Neural progenitor cell (in vitro differentiated cells): ENCODE measurements at regions not wholly inside any gene's neighbourhood (a gene's known extent, or its start where the extent isn't known, plus 50 kb on each side); places are given as distances from the start of the nearest gene placed in this dataset.

Source experiments
- EZH2phosphoT487 ChIP-seq: fragments of 200-600 bp; sonication (generic); IDR thresholded peaks from 2 replicates; pipeline ENCODE4 v1.6.1; 2017; ENCODE audit warnings: antibody characterized with exemption
- TF ChIP-seq, protein P1 (sequence below): fragments of 200-600 bp; sonication (generic); IDR thresholded peaks from 2 replicates; pipeline ENCODE4 v1.5.1; 2017; ENCODE audit warnings: antibody characterized with exemption, mild to moderate bottlenecking

DNA sequence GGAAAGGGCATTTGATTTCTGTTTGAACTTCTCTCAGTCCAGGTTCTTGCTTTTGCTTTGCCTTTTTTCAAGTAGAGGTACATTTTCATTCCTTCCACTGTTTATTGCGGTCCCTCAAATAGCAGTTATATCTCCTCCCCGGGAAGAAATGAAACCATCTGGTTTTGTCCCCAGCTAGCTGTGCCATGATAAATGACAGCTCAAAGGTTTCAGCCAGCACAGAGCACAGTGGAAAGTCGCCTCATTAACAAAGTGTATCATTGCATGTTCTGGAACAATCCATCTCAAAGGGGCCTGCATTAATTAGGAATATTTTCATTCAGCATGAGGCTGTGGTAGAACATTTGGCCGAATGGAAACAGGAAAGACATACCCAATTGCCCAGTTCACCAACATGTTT is 146.0 kb downstream of the EDN3 start:
- TF ChIP-seq, protein P1, sequence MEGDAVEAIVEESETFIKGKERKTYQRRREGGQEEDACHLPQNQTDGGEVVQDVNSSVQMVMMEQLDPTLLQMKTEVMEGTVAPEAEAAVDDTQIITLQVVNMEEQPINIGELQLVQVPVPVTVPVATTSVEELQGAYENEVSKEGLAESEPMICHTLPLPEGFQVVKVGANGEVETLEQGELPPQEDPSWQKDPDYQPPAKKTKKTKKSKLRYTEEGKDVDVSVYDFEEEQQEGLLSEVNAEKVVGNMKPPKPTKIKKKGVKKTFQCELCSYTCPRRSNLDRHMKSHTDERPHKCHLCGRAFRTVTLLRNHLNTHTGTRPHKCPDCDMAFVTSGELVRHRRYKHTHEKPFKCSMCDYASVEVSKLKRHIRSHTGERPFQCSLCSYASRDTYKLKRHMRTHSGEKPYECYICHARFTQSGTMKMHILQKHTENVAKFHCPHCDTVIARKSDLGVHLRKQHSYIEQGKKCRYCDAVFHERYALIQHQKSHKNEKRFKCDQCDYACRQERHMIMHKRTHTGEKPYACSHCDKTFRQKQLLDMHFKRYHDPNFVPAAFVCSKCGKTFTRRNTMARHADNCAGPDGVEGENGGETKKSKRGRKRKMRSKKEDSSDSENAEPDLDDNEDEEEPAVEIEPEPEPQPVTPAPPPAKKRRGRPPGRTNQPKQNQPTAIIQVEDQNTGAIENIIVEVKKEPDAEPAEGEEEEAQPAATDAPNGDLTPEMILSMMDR = no peak
- no peak for TF ChIP-seq EZH2phosphoT487
